Adrenal gland (tissue), 5 donors: ENCODE measurements at regions not wholly inside any gene's neighbourhood (a gene's known extent, or its start where the extent isn't known, plus 50 kb on each side); places are given as distances from the start of the nearest gene placed in this dataset.

Source experiments
- CTCF ChIP-seq, 6 experiments: fragments of 450-650 bp in 4 of 6; fragments of 200-600 bp in 2 of 6; sonication (generic) in 1 of 6; IDR thresholded peaks; 1 replicate in 5 of 6; 2 replicates in 1 of 6; pipeline versions ENCODE4 v1.5.1 to v1.8.0; 2016 to 2021; ENCODE audit warnings: antibody characterized with exemption in 6 of 6, mild to moderate bottlenecking in 2 of 6, moderate library complexity in 1 of 6
- POLR2A ChIP-seq, 2 donors: fragments of 450-650 bp; IDR thresholded peaks; one replicate each; pipeline ENCODE4 v1.6.1; 2017; ENCODE audit warnings: antibody characterized with exemption in 2 of 2, mild to moderate bottlenecking in 2 of 2, moderate library complexity in 1 of 2
- donor health status: DM: no; HTN: no; CAD: no.

GRCh38 chr13:94947965-94948371 lies 235.6 kb upstream of the SOX21 start:
- TF ChIP-seq CTCF (IDR thresholded peaks at IDR 0.05) (no peak), POLR2A (IDR thresholded peaks at IDR 0.05) (no peak)
